ENCODE measurements at regions not wholly inside any gene's neighbourhood (a gene's known extent, or its start where the extent isn't known, plus 50 kb on each side); places are given as distances from the start of the nearest gene placed in this dataset.
"Not testable (repeated sequence)": the region's sequence is repeated elsewhere in the genome, so short reads cannot be mapped to it uniquely, and the experiment has no call there.

- ATAC-seq; intact Hi-C loops (cut with DNase I); DNase-seq (ENCODE audit: missing footprints): not testable (repeated sequence)
These were observed 576.0 kb downstream of the GOLGA6L6 start for GRCh38 chr15:19965574-19965973.

GRCh38 chr15:19964480-19964879 is 577.1 kb downstream of the GOLGA6L6 start:
- intact Hi-C loops (cut with DNase I); DNase-seq (ENCODE audit: missing footprints); ATAC-seq: not testable (repeated sequence)

- ATAC-seq, result no peak
- intact Hi-C loops (cut with DNase I), result no loop called here
These were observed 585.3 kb downstream of the GOLGA6L6 start for GRCh38 chr15:19956124-19956796.

GRCh38 chr15:19944261-19944888 is 597.2 kb downstream of the GOLGA6L6 start:
- DNase-seq (ENCODE audit: missing footprints), result no peak
- intact Hi-C loops (cut with DNase I), result no loop called here
- no peak for ATAC-seq

More at GRCh38 chr15:19956124-19956796, 585.3 kb downstream of the GOLGA6L6 start:
- no peak for DNase-seq (ENCODE audit: missing footprints)

- DNase-seq (ENCODE audit: missing footprints), result no peak
- ATAC-seq, result no peak
- intact Hi-C loops (cut with DNase I), result no loop called here
These were observed 598.1 kb downstream of the GOLGA6L6 start for GRCh38 chr15:19943515-19943914.

GRCh38 chr15:19903281-19903680 is 638.3 kb downstream of the GOLGA6L6 start:
- intact Hi-C loops (cut with DNase I); ATAC-seq: not testable (repeated sequence)

GRCh38 chr15:19902388-19902787 is 639.2 kb downstream of the GOLGA6L6 start:
- intact Hi-C loops (cut with DNase I); DNase-seq (ENCODE audit: missing footprints); ATAC-seq: not testable (repeated sequence)

More at GRCh38 chr15:19903281-19903680, 638.3 kb downstream of the GOLGA6L6 start:
- not testable (repeated sequence) for DNase-seq (ENCODE audit: missing footprints)

GRCh38 chr15:19901414-19901813 is 640.2 kb downstream of the GOLGA6L6 start:
- DNase-seq (ENCODE audit: missing footprints); ATAC-seq; intact Hi-C loops (cut with DNase I): not testable (repeated sequence)

- intact Hi-C loops (cut with DNase I), result no loop called here
- DNase-seq (ENCODE audit: missing footprints) (no peak), ATAC-seq (no peak)
These were observed 642.4 kb downstream of the GOLGA6L6 start for GRCh38 chr15:19899021-19899824.

GRCh38 chr15:19888811-19889210 is 652.8 kb downstream of the GOLGA6L6 start:
- DNase-seq (ENCODE audit: missing footprints); intact Hi-C loops (cut with DNase I); ATAC-seq: not testable (repeated sequence)

- ATAC-seq; intact Hi-C loops (cut with DNase I); DNase-seq (ENCODE audit: missing footprints): not testable (repeated sequence)
These were observed 697.5 kb downstream of the GOLGA6L6 start for GRCh38 chr15:19844061-19844460.
